GM10248 (cell line): ENCODE measurements at regions not wholly inside any gene's neighbourhood (a gene's known extent, or its start where the extent isn't known, plus 50 kb on each side); places are given as distances from the start of the nearest gene placed in this dataset.

ENCODE experiments used
- CTCF ChIA-PET: fragments of 300-600 bp; sonication (Branson Sonifier 250); formaldehyde crosslinking; extraction: SDS; loops from one replicate; lab custom pipeline; 2021; ENCODE audit warnings: antibody characterized with exemption; lab: Yijun Ruan, JAX
- POLR2A ChIA-PET: fragments of 350-650 bp; sonication (Branson Sonifier 250); formaldehyde crosslinking; extraction: SDS; loops from one replicate; lab custom pipeline; 2020; ENCODE audit warnings: antibody characterized with exemption; lab: Yijun Ruan, JAX
- DNase-seq: peaks from one replicate; pipeline ENCODE4 v3.0.0; 2012; ENCODE audit errors: extremely low spot score
- TF ChIP-seq, protein P1 (sequence below): IDR thresholded peaks from 2 replicates; pipeline ENCODE4 v1.5.1; 2012; ENCODE audit warnings: mild to moderate bottlenecking, low read depth; ENCODE audit errors: extremely low read depth, missing control alignments, control extremely low read depth

DNA sequence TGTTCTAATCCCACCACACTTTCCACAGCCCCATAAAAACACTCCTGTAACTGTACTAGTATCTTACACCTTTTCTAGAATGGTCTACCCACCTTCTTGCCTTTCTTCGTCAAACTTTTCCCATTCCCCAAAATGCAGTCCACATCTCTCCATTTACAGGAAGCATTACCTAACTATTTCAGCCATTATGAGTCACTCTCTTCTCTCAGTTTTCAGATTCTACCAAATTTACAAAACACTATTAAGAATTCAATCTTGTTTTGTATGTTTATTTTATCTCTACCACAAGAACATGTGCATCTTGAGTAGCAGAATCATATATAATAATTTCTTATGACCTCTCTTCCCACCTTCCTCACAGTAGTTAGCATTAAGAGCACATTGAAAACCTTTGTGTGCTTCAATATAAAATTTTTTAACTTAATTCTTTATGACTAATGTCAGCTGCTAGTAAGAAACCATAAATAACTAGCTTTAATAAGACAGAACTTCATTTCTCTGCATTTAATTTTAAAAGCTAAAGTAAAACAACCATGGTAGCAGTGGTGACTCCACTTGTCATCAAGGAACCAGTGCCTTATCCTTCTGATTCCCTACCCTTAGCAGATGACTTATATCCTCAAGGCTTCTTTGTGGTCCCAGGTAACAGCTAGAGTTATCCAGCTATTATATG, 56.6 kb upstream of the MAP2 start:
- POLR2A ChIA-PET, result no interaction called here
- CTCF ChIA-PET, result interaction anchor here (1.1 to 2.8 kb wide), 4 partner anchors 10 to 81 kb away, joined by 3 to 8 read pairs (median 6); no protein-coding TSS in a partner anchor
- no peak for DNase-seq
- TF ChIP-seq, protein P1, sequence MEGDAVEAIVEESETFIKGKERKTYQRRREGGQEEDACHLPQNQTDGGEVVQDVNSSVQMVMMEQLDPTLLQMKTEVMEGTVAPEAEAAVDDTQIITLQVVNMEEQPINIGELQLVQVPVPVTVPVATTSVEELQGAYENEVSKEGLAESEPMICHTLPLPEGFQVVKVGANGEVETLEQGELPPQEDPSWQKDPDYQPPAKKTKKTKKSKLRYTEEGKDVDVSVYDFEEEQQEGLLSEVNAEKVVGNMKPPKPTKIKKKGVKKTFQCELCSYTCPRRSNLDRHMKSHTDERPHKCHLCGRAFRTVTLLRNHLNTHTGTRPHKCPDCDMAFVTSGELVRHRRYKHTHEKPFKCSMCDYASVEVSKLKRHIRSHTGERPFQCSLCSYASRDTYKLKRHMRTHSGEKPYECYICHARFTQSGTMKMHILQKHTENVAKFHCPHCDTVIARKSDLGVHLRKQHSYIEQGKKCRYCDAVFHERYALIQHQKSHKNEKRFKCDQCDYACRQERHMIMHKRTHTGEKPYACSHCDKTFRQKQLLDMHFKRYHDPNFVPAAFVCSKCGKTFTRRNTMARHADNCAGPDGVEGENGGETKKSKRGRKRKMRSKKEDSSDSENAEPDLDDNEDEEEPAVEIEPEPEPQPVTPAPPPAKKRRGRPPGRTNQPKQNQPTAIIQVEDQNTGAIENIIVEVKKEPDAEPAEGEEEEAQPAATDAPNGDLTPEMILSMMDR, result no peak

DNA sequence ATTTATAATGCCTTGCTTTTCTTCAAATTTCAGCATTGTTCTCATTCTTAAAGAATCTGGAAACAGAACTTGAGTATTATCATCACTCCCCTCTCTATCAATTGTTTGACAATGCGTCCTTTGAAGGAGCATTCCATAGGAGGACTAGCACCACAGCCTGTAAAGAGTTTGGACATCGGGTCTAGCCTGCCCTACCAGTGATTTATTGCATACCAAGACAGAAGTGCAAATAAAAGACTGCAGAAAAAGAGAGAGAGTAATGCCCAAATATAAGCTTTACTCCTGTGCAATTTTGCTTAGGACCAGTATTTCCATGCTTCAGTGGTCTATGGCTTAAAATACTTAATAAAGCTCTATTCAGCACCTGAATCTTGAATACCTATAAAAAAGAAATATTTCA, 55.4 kb upstream of the MAP2 start:
- no peak for DNase-seq
- ChIA-PET CTCF (interaction anchor here (0.8 to 2.8 kb wide), 7 partner anchors 8 to 80 kb away, joined by 3 to 8 read pairs (median 5); partner anchors contain the start of gene MAP2), POLR2A (no interaction called here)
- TF ChIP-seq, protein P1, result no peak

DNA sequence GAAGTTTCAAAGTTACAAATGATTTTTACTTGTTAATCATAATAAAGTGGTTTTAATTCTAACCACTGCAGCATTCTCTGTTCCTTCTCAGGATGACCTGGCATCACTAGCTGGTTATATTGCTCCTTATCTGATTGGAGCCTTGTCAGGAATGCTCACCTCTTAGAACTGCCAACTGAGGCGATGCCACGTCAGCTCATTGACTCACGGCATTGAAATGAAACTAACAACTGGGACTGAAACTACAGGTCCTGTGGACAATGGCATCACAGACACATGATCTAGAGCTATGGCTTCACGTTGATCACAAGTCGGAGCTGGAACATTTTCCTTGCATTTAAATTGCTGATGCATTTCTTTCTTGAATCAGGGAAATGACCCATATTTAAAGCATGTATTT, 54.9 kb upstream of the MAP2 start:
- no peak for DNase-seq
- ChIA-PET CTCF (interaction anchor here (1.1 to 2.8 kb wide), 3 partner anchors 11 to 22 kb away, joined by 4 to 8 read pairs (median 5); no protein-coding TSS in a partner anchor), POLR2A (no interaction called here)
- TF ChIP-seq, protein P1, result no peak

DNA sequence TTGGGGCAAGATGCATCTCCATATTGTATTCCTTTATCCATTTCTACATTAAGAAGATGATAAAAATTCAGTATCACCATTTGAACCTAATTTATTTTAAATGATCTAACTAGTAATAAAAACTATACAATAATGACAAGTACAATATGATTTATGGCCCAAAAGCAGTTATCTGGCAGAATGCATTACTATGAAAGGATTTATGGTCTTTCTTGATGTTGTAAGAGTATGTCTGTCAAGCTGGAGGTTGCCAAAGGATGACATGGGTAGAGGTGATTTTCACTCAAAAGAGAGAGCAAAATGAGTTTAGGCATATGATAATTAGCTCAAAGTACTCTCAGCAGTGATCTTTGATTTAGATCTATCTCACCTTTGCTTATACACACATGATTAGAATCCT, 54.2 kb upstream of the MAP2 start:
- TF ChIP-seq, protein P1, result no peak
- POLR2A ChIA-PET, result no interaction called here
- no peak for DNase-seq
- CTCF ChIA-PET, result interaction anchor here (1.1 kb wide), 1 partner anchor 21 kb away, joined by 4 read pairs; no protein-coding TSS in a partner anchor

DNA sequence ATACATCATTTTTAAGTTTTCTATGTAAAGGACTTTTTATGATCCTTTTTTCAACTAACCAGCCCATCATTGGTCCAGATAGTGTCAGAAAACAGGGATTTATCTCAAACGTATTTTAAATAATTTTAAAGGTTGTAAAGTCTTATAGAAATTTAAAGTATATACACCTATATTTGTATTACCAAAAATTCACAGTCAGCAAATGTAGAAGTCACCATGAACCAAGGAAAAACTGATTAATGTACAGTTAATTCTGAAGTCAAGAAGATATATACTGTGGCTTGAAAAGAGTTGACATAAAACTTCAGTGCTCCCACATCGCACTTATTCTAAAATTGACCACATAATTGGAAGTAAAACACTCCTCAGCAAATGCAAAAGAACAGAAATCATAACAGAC, 52.4 kb upstream of the MAP2 start:
- ChIA-PET POLR2A (no interaction called here), CTCF (no interaction called here)

More for the DNA sequence above, 52.4 kb upstream of the MAP2 start:
- no peak for DNase-seq
- TF ChIP-seq, protein P1, result no peak
